AG04450 (cell line): ENCODE measurements at regions not wholly inside any gene's neighbourhood (a gene's known extent, or its start where the extent isn't known, plus 50 kb on each side); places are given as distances from the start of the nearest gene placed in this dataset.
"Not testable (repeated sequence)": the region's sequence is repeated elsewhere in the genome, so short reads cannot be mapped to it uniquely, and the experiment has no call there.

Experiments used
- CTCF ChIA-PET: fragments of 300-600, 350-600 bp; formaldehyde crosslinking; extraction: SDS; loops from one replicate; lab custom pipeline; 2022; ENCODE audit warnings: antibody characterized with exemption, inconsistent platforms; lab: Charles Lee
- POLR2A ChIA-PET: fragments of 350-600 bp; formaldehyde crosslinking; extraction: SDS; loops from one replicate; lab custom pipeline; 2021; ENCODE audit warnings: antibody characterized with exemption, inconsistent platforms; lab: Yijun Ruan, JAX
- DNase-seq: peaks from one replicate; pipeline ENCODE4 v3.0.0-alpha.2; 2011; ENCODE audit warnings: low read depth, low spot score
- H3K27ac ChIP-seq: one replicate; pipeline ENCODE4 v1.5.1; 2012; ENCODE audit warnings: low read depth, low read length, control low read depth
- H3K27me3 ChIP-seq: one replicate; pipeline ENCODE4 v1.6.0; 2012; ENCODE audit warnings: low read length; ENCODE audit not compliant: control insufficient read depth, insufficient read depth
- H3K4me3 ChIP-seq: 2 replicates; pipeline ENCODE4 v1.5.1; 2011; ENCODE audit warnings: mild to moderate bottlenecking, low read depth, low read length, control low read depth
- H3K9me3 ChIP-seq: 2 replicates; pipeline ENCODE4 v1.5.1; 2012; ENCODE audit warnings: low read length; ENCODE audit not compliant: control insufficient read depth, insufficient read depth
- CTCF ChIP-seq: IDR thresholded peaks from 2 replicates; pipeline ENCODE4 v1.5.1; 2011; ENCODE audit warnings: low read depth, low read length, control low read depth, inconsistent platforms

- POLR2A ChIA-PET, H3K9me3 ChIP-seq, CTCF ChIA-PET, H3K27ac ChIP-seq, H3K4me3 ChIP-seq, DNase-seq, H3K27me3 ChIP-seq: not testable (repeated sequence)
Observed at GRCh38 chr5:119299242-119299614, 56.6 kb upstream of the TNFAIP8 start.

- DNase-seq, H3K27me3 ChIP-seq, H3K27ac ChIP-seq, H3K9me3 ChIP-seq, POLR2A ChIA-PET, H3K4me3 ChIP-seq: not testable (repeated sequence)
- CTCF ChIA-PET = interaction anchor here (2.3 kb wide), 1 partner anchor 112 kb away, joined by 9 read pairs; no protein-coding TSS in a partner anchor
Observed at GRCh38 chr5:119299615-119300310, 56.1 kb upstream of the TNFAIP8 start.

- CTCF ChIA-PET = interaction anchor here (2.3 kb wide), 1 partner anchor 112 kb away, joined by 9 read pairs; no protein-coding TSS in a partner anchor
- Histone ChIP-seq H3K4me3 (no peak overlapping the region), H3K9me3 (peaks cover 6% of the 10 kb centered on the region; the same call in 1 of the 2 replicates), H3K27me3 (no peaks in the 10 kb centered on the region), H3K27ac (no peak overlapping the region)
- no peak for TF ChIP-seq CTCF
- DNase-seq = no peak
- POLR2A ChIA-PET = no interaction called here
Observed at GRCh38 chr5:119300311-119300670, 55.5 kb upstream of the TNFAIP8 start.

GRCh38 chr5:119301210-119301609 lies 54.6 kb upstream of the TNFAIP8 start:
- Histone ChIP-seq H3K9me3 (peaks cover 6% of the 10 kb centered on the region; the same call in 1 of the 2 replicates), H3K27ac (no peak overlapping the region), H3K4me3 (no peak overlapping the region), H3K27me3 (no peaks in the 10 kb centered on the region)
- CTCF ChIA-PET = interaction anchor here (1.0 to 2.3 kb wide), 3 partner anchors 11 to 111 kb away, joined by 3 to 9 read pairs (median 4); no protein-coding TSS in a partner anchor
- DNase-seq = no peak
- POLR2A ChIA-PET = no interaction called here
- no peak for TF ChIP-seq CTCF

- no peak for TF ChIP-seq CTCF
- H3K27ac ChIP-seq = no peak overlapping the region
- POLR2A ChIA-PET = interaction anchor here (2.0 kb wide), 2 partner anchors 11 to 12 kb away, joined by 7 to 8 read pairs; no protein-coding TSS in a partner anchor
- CTCF ChIA-PET = interaction anchor here (1.0 to 2.3 kb wide), 3 partner anchors 12 to 110 kb away, joined by 3 to 9 read pairs (median 5); no protein-coding TSS in a partner anchor
- DNase-seq = no peak
- H3K9me3 ChIP-seq = peaks cover 6% of the 10 kb centered on the region; the same call in 1 of the 2 replicates
- no peak overlapping the region for H3K4me3 ChIP-seq
- no peaks in the 10 kb centered on the region for H3K27me3 ChIP-seq
Observed at GRCh38 chr5:119301906-119302305, 53.9 kb upstream of the TNFAIP8 start.

GRCh38 chr5:119302449-119302848 lies 53.4 kb upstream of the TNFAIP8 start:
- peaks cover 6% of the 10 kb centered on the region; the same call in 1 of the 2 replicates for H3K9me3 ChIP-seq
- POLR2A ChIA-PET = interaction anchor here (0.6 to 2.0 kb wide), 9 partner anchors 10 to 84 kb away, joined by 3 to 8 read pairs (median 4); no protein-coding TSS in a partner anchor
- H3K27ac ChIP-seq = peak overlapping the region; percentile 35
- TF ChIP-seq CTCF = no peak
- DNase-seq = no peak
- CTCF ChIA-PET = interaction anchor here (0.6 to 2.0 kb wide), 4 partner anchors 13 to 320 kb away, joined by 4 to 15 read pairs (median 4); no protein-coding TSS in a partner anchor
- H3K4me3 ChIP-seq = no peak overlapping the region
- no peaks in the 10 kb centered on the region for H3K27me3 ChIP-seq
